ENCODE measurements at regions not wholly inside any gene's neighbourhood (a gene's known extent, or its start where the extent isn't known, plus 50 kb on each side); places are given as distances from the start of the nearest gene placed in this dataset.

- TF ChIP-seq CTCF (IDR thresholded peaks at IDR 0.05) (no peak), USF2 (IDR thresholded peaks at IDR 0.05) (no peak), POLR2A (IDR thresholded peaks at IDR 0.05; ENCODE audit: low read length) (no peak), REST (IDR thresholded peaks at IDR 0.05) (no peak)
Observed at GRCh38 chr7:94145602-94146001, 141.4 kb upstream of the BET1 start.
